ENCODE measurements at regions not wholly inside any gene's neighbourhood (a gene's known extent, or its start where the extent isn't known, plus 50 kb on each side); places are given as distances from the start of the nearest gene placed in this dataset.

DNA sequence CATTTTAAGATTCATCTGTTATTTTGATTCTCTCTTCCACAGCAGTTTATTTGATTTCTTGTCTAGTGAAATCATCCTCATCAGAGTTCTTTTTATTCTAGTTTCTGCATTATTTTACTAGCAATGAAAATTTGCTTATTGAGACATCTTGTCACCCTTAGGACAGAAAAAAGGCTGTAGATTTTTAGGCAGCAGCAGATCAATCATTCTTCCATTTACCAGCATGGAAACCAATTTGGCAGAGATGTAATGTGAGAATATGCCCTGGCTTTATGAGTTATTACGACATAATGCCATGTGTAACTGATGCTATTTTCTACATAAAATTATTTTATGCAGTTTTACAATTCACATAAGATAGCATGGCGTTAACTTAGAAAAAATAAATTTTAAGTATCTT lies 688.6 kb upstream of the SLC10A2 start:
- no peak for DNase-seq (ENCODE audit: low spot score)
- in situ Hi-C loops (cut with MboI; ENCODE audit: low sequenced_read_pairs, unreplicated experiment), result loop anchor here (25.0 kb wide), 1 partner anchor 842 kb away; no protein-coding TSS in a partner anchor
- TF ChIP-seq, protein P1, sequence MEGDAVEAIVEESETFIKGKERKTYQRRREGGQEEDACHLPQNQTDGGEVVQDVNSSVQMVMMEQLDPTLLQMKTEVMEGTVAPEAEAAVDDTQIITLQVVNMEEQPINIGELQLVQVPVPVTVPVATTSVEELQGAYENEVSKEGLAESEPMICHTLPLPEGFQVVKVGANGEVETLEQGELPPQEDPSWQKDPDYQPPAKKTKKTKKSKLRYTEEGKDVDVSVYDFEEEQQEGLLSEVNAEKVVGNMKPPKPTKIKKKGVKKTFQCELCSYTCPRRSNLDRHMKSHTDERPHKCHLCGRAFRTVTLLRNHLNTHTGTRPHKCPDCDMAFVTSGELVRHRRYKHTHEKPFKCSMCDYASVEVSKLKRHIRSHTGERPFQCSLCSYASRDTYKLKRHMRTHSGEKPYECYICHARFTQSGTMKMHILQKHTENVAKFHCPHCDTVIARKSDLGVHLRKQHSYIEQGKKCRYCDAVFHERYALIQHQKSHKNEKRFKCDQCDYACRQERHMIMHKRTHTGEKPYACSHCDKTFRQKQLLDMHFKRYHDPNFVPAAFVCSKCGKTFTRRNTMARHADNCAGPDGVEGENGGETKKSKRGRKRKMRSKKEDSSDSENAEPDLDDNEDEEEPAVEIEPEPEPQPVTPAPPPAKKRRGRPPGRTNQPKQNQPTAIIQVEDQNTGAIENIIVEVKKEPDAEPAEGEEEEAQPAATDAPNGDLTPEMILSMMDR (IDR thresholded peaks at IDR 0.05; ENCODE audit: borderline replicate concordance, control extremely low read depth, extremely low read depth, insufficient read depth, missing control alignments), result no peak

GRCh38 chr13:103734837-103735236 lies 668.6 kb upstream of the SLC10A2 start:
- DNase-seq (ENCODE audit: low spot score), result no peak
- TF ChIP-seq, protein P1 (IDR thresholded peaks at IDR 0.05; ENCODE audit: borderline replicate concordance, control extremely low read depth, extremely low read depth, insufficient read depth, missing control alignments), result no peak
- in situ Hi-C loops (cut with MboI; ENCODE audit: low sequenced_read_pairs, unreplicated experiment), result no loop called here

DNA sequence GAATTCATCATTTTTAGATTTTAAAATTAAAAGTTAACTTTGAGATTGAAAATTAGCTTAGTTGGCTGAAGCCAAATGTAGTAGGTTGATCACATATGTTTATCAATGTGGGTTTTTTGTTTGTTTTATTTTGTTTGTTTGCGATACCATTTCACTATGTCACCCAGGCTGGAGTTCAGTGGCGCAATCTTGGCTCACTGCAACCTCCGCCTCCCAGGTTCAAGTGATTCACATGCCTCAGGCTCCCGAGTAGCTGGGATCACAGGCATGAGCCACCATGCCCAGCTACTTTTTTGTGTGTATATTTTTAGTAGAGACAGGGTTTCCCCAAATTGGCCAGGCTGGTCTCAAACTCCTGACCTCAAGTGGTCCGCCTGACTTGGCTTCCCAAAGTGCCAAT lies 665.7 kb upstream of the SLC10A2 start:
- in situ Hi-C loops (cut with MboI; ENCODE audit: low sequenced_read_pairs, unreplicated experiment), result no loop called here
- DNase-seq (ENCODE audit: low spot score), result no peak
- TF ChIP-seq, protein P1 (IDR thresholded peaks at IDR 0.05; ENCODE audit: borderline replicate concordance, control extremely low read depth, extremely low read depth, insufficient read depth, missing control alignments), result no peak

DNA sequence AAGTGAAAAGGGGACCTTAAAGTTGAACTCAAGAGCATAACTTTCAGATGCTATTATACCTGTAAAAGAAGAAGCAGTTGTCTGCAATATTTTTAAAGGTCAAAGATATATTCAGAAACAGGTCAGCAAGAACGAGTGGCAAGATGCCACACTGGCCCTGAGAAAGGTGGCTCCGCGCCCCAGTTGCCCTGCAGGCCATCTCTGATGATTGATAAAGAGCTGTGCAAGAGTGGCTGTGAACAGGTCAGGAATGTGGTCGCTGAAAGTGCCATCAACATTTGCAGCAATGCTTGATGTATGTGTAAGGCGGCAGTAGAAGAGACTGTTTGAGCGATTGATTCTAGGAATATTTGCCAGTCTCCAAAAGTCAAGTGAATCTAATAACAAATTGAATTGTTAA lies 664.2 kb upstream of the SLC10A2 start:
- no peak for DNase-seq (ENCODE audit: low spot score)
- TF ChIP-seq, protein P1 (IDR thresholded peaks at IDR 0.05; ENCODE audit: borderline replicate concordance, control extremely low read depth, extremely low read depth, insufficient read depth, missing control alignments), result no peak
- in situ Hi-C loops (cut with MboI; ENCODE audit: low sequenced_read_pairs, unreplicated experiment), result no loop called here

DNA sequence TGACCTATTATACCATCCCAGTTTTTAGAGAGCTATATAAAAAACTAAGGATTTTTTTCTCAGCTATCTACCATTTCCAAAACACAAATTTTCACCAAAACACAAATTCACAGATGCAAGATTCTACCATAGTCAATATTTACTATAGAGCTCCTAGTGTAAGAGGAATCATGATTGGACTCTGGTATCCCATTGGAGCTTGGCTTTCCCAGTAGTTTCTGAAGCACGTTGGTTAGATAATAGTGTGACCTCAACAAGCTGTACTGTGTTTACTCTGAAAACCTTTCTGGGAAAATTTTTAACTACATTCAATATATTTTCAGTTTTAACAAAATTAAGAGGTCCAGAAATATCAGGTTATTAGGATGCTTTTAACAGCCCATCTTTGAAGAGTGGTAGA lies 660.6 kb upstream of the SLC10A2 start:
- in situ Hi-C loops (cut with MboI; ENCODE audit: low sequenced_read_pairs, unreplicated experiment), result no loop called here
- TF ChIP-seq, protein P1 (IDR thresholded peaks at IDR 0.05; ENCODE audit: borderline replicate concordance, control extremely low read depth, extremely low read depth, insufficient read depth, missing control alignments), result no peak
- no peak for DNase-seq (ENCODE audit: low spot score)

- DNase-seq (ENCODE audit: low spot score), result no peak
- in situ Hi-C loops (cut with MboI; ENCODE audit: low sequenced_read_pairs, unreplicated experiment), result no loop called here
- TF ChIP-seq, protein P1 (IDR thresholded peaks at IDR 0.05; ENCODE audit: borderline replicate concordance, control extremely low read depth, extremely low read depth, insufficient read depth, missing control alignments), result no peak
Measured at GRCh38 chr13:103716718-103717117, 650.5 kb upstream of the SLC10A2 start.

DNA sequence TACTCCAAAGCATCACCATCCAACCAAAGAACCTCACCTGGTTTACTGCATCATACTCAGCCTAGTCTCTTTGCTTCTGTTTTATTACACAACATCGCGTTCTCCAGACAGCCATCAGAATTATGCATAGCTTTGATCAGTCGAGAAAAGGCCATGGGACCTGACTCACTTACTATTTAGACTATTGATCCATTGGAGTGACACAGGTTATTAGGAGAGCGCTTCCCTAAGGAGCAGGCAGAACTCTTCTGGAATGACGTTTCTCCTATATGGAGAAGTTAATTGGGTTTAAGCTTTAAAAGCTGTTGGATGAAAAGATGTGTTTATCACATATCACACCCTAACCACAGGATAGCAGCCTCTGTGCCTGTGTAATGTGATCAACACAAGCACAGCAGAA lies 649.1 kb upstream of the SLC10A2 start:
- DNase-seq (ENCODE audit: low spot score), result no peak
- TF ChIP-seq, protein P1 (IDR thresholded peaks at IDR 0.05; ENCODE audit: borderline replicate concordance, control extremely low read depth, extremely low read depth, insufficient read depth, missing control alignments), result no peak
- in situ Hi-C loops (cut with MboI; ENCODE audit: low sequenced_read_pairs, unreplicated experiment), result no loop called here

Measured in GM13976 (cell line).